Brain pericyte (primary cell): ENCODE measurements at regions not wholly inside any gene's neighbourhood (a gene's known extent, or its start where the extent isn't known, plus 50 kb on each side); places are given as distances from the start of the nearest gene placed in this dataset.
"Not testable (repeated sequence)": the region's sequence is repeated elsewhere in the genome, so short reads cannot be mapped to it uniquely, and the experiment has no call there.

Experiments
- DNase-seq: peaks from one replicate; pipeline ENCODE4 v3.0.0-alpha.2; 2012; ENCODE audit warnings: low read depth, low spot score

GRCh38 chr7:9504678-9505077 is 1071.3 kb downstream of the NXPH1 start:
- no peak for DNase-seq

GRCh38 chr7:9505516-9505915 is 1072.1 kb downstream of the NXPH1 start:
- DNase-seq: no peak

GRCh38 chr7:9507290-9507689 is 1073.9 kb downstream of the NXPH1 start:
- no peak for DNase-seq

- no peak for DNase-seq
These were observed 1083.3 kb downstream of the NXPH1 start for GRCh38 chr7:9516662-9517061.

- no peak for DNase-seq
These were observed 1090.2 kb downstream of the NXPH1 start for GRCh38 chr7:9523579-9523978.

- DNase-seq: not testable (repeated sequence)
These were observed 1119.0 kb downstream of the NXPH1 start for GRCh38 chr7:9552431-9552830.

GRCh38 chr7:9557853-9558252 is 1124.4 kb downstream of the NXPH1 start:
- DNase-seq: no peak

- DNase-seq: no peak
These were observed 1142.3 kb downstream of the NXPH1 start for GRCh38 chr7:9575716-9576115.

GRCh38 chr7:9582824-9583223 is 1149.4 kb downstream of the NXPH1 start:
- no peak for DNase-seq

- no peak for DNase-seq
These were observed 1165.0 kb downstream of the NXPH1 start for GRCh38 chr7:9598411-9598810.

GRCh38 chr7:9600974-9601373 is 1167.6 kb downstream of the NXPH1 start:
- no peak for DNase-seq

- no peak for DNase-seq
These were observed 1169.9 kb downstream of the NXPH1 start for GRCh38 chr7:9603291-9603690.

GRCh38 chr7:9608560-9608959 is 1175.2 kb downstream of the NXPH1 start:
- no peak for DNase-seq

GRCh38 chr7:9620899-9621298 is 1187.5 kb downstream of the NXPH1 start:
- not testable (repeated sequence) for DNase-seq

GRCh38 chr7:9621306-9621902 is 1188.0 kb downstream of the NXPH1 start:
- DNase-seq: not testable (repeated sequence)

GRCh38 chr7:9621927-9622326 is 1188.5 kb downstream of the NXPH1 start:
- no peak for DNase-seq

GRCh38 chr7:9625953-9626352 is 1192.5 kb downstream of the NXPH1 start:
- no peak for DNase-seq

- DNase-seq: no peak
These were observed 1212.3 kb downstream of the NXPH1 start for GRCh38 chr7:9645756-9646155.

GRCh38 chr7:9657257-9657656 is 1223.8 kb downstream of the NXPH1 start:
- DNase-seq: no peak

- DNase-seq: no peak
These were observed 1238.8 kb downstream of the NXPH1 start for GRCh38 chr7:9671979-9672917.

- DNase-seq: no peak
These were observed 1247.3 kb downstream of the NXPH1 start for GRCh38 chr7:9680713-9681112.

GRCh38 chr7:9681284-9681683 is 1247.9 kb downstream of the NXPH1 start:
- DNase-seq: no peak

- no peak for DNase-seq
These were observed 1257.9 kb downstream of the NXPH1 start for GRCh38 chr7:9691286-9691685.
